ENCODE measurements at regions not wholly inside any gene's neighbourhood (a gene's known extent, or its start where the extent isn't known, plus 50 kb on each side); places are given as distances from the start of the nearest gene placed in this dataset.

DNA sequence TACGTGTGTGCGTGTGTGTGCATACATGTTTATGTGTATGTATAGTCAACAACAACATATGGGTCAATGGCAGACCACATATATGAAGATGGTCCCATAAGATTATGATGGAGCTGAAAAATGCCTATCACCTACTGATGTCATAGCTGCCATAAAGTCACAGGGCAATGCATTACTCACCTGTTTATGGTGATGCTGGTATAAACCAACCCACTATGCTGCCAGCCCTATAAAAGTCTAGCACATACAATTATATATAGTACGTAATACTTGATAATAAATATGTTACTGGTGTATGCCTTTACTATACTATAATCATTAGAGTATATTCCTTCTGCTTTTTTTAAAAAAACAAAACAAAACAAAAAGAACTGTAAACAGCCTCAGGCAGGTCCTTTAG lies 148.4 kb upstream of the ARID1B start:
- Histone ChIP-seq H3K4me1 (peaks cover 0 to 2% (median 1%) of the 10 kb centered on the region in 4 donors), H3K36me3 (no peaks in the 10 kb centered on the region), H3K27me3 (no peaks in the 10 kb centered on the region), H3K27ac (no peak overlapping the region), H3K9me3 (no peaks in the 10 kb centered on the region), H3K4me3 (no peak overlapping the region)
- ATAC-seq (ENCODE audit: low FRiP score in 2 of 2), result no peak
- no peak for DNase-seq
- TF ChIP-seq POLR2A (IDR thresholded peaks at IDR 0.05), result no peak
- TF ChIP-seq, protein P1, sequence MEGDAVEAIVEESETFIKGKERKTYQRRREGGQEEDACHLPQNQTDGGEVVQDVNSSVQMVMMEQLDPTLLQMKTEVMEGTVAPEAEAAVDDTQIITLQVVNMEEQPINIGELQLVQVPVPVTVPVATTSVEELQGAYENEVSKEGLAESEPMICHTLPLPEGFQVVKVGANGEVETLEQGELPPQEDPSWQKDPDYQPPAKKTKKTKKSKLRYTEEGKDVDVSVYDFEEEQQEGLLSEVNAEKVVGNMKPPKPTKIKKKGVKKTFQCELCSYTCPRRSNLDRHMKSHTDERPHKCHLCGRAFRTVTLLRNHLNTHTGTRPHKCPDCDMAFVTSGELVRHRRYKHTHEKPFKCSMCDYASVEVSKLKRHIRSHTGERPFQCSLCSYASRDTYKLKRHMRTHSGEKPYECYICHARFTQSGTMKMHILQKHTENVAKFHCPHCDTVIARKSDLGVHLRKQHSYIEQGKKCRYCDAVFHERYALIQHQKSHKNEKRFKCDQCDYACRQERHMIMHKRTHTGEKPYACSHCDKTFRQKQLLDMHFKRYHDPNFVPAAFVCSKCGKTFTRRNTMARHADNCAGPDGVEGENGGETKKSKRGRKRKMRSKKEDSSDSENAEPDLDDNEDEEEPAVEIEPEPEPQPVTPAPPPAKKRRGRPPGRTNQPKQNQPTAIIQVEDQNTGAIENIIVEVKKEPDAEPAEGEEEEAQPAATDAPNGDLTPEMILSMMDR (IDR thresholded peaks at IDR 0.05), result no peak
- TF ChIP-seq EP300 (IDR thresholded peaks at IDR 0.05), result no peak
- TF ChIP-seq POLR2AphosphoS5 (IDR thresholded peaks at IDR 0.05), result no peak
- 60 to 97% methylated on average over 3 of the region's 3 CpGs for WGBS, 2 donors

DNA sequence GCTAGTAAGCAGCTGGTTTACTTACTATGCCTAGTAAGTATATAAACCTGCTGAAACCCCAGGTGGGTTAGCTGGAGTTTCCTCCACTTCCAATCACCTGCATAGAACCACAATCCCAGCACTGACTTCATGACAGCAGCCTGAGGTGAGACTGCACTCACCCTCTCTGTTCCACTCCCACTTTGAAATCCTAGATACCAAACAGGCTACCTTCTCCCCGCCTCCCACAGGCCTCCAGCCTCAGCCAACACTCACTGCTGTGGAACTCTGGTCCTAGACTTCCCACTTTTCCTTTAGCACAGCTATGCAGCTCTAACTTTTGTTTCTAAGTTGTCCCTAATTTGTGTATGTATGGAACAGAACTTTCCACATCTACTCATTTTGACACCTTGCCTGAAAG lies 149.7 kb upstream of the ARID1B start:
- H3K36me3 ChIP-seq, result no peaks in the 10 kb centered on the region
- H3K4me1 ChIP-seq, result no peaks in the 10 kb centered on the region
- H3K27ac ChIP-seq, result no peak overlapping the region
- DNase-seq, result no peak
- TF ChIP-seq POLR2A (IDR thresholded peaks at IDR 0.05), result no peak
- TF ChIP-seq POLR2AphosphoS5 (IDR thresholded peaks at IDR 0.05), result no peak
- TF ChIP-seq, protein P1 (IDR thresholded peaks at IDR 0.05), result no peak
- no peak for TF ChIP-seq EP300 (IDR thresholded peaks at IDR 0.05)
- WGBS, 2 donors, result 91% methylated on average over 1 of the region's 1 CpG
- no peaks in the 10 kb centered on the region for H3K27me3 ChIP-seq
- ATAC-seq (ENCODE audit: low FRiP score in 2 of 2), result no peak
- no peak overlapping the region for H3K4me3 ChIP-seq
- H3K9me3 ChIP-seq, result no peaks in the 10 kb centered on the region

DNA sequence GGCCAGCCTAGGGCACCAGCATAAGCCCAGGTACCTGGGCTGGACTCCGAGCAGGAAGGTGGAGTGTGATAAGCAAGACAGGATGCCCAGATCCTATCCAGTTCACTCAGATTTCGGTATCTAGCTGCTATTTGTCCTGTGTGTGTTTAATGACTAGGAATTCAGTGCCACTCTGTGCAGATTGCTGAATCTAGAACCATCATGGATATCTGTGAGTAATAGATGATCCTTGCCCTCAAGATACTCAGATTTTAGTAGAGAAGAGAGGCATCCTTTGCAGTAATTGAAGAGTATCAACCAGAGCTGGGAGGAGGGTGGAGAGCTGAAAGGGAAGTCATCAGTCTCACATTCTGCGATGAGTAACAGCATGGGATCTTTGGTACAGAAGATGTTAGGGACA lies 155.0 kb upstream of the ARID1B start:
- H3K9me3 ChIP-seq, result no peaks in the 10 kb centered on the region
- no peak overlapping the region for H3K4me3 ChIP-seq
- DNase-seq (no peak), ATAC-seq (ENCODE audit: low FRiP score in 2 of 2) (no peak)
- no peak overlapping the region for H3K27ac ChIP-seq
- no peak for TF ChIP-seq POLR2A (IDR thresholded peaks at IDR 0.05)
- TF ChIP-seq, protein P1 (IDR thresholded peaks at IDR 0.05), result no peak
- no peak for TF ChIP-seq POLR2AphosphoS5 (IDR thresholded peaks at IDR 0.05)
- no peak for TF ChIP-seq EP300 (IDR thresholded peaks at IDR 0.05)
- H3K4me1 ChIP-seq, result peaks cover 5 to 12% (median 9%) of the 10 kb centered on the region in 4 donors
- no peaks in the 10 kb centered on the region for H3K27me3 ChIP-seq
- 52 to 82% methylated on average over 3 of the region's 3 CpGs for WGBS, 2 donors
- H3K36me3 ChIP-seq, result no peaks in the 10 kb centered on the region

DNA sequence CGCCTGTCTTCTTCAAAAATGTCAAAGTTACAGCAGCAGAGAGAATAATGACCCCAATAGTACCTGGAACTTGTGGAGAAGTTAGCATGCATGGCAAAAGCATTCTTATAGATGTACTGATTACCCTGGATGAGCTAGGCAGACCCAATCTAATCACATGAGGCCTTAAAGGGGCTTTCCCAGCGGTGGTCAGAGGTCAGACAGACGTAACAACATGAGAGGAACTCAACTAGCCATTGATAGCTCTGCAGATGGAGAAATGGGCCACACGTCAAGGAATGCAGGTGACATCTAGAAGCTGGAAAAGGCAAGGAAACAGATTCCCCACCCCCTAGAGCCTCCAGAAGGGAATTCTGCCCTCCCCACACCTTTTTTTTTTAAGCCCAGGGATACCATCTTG lies 156.8 kb upstream of the ARID1B start:
- TF ChIP-seq POLR2AphosphoS5 (IDR thresholded peaks at IDR 0.05) (no peak), POLR2A (IDR thresholded peaks at IDR 0.05) (no peak), EP300 (IDR thresholded peaks at IDR 0.05) (no peak)
- TF ChIP-seq, protein P1 (IDR thresholded peaks at IDR 0.05), result no peak
- Histone ChIP-seq H3K36me3 (no peaks in the 10 kb centered on the region), H3K4me1 (peaks cover 5 to 15% (median 12%) of the 10 kb centered on the region in 4 donors), H3K4me3 (no peak overlapping the region), H3K9me3 (no peaks in the 10 kb centered on the region), H3K27ac (no peak overlapping the region), H3K27me3 (no peaks in the 10 kb centered on the region)
- no peak for ATAC-seq (ENCODE audit: low FRiP score in 2 of 2)
- DNase-seq, result no peak
- 92 to 99% methylated on average over 4 of the region's 4 CpGs for WGBS, 2 donors

DNA sequence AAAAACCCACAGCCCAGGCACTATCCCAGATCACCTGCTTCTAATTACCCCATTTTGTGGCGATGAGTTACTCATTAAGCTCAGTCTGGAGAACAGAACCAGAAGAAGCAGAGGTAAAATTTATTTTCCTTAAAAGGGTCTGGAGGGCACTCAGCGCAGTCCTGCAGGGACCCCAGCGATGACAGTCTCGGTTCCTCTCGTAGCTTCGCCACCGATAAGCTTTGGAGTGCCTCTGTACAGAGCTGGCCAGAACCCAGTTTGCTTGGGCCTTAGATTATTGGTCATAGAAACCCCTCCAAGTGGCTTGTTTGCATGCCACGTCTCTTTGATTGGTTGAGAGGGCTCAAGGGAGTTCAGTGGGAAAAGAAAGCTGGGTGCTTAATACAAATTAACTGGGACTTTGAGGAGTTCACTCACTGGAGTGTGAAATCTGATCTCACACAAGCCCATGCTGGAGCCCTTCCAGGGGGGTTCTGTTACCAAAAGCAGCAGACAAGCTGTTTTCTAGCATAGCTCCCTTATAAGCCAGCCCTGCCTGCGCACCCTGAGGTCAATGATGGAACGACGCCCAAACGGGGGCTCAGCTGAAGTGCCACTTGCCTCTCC lies 158.5 kb upstream of the ARID1B start:
- DNase-seq, result peak in 1 of 2 donors; percentile 57
- TF ChIP-seq EP300 (IDR thresholded peaks at IDR 0.05) (no peak), POLR2A (IDR thresholded peaks at IDR 0.05) (no peak), POLR2AphosphoS5 (IDR thresholded peaks at IDR 0.05) (no peak)
- TF ChIP-seq, protein P1 (IDR thresholded peaks at IDR 0.05), result peak in 1 of 6 experiments; percentile 14

More for the DNA sequence above, 158.5 kb upstream of the ARID1B start:
- no peaks in the 10 kb centered on the region for H3K36me3 ChIP-seq
- H3K27me3 ChIP-seq, result no peaks in the 10 kb centered on the region
- H3K4me3 ChIP-seq, result peak overlapping the region in 3 of 4 donors; percentile 1 to 26 (median 20)
- H3K27ac ChIP-seq, result peak overlapping the region in 1 of 4 donors; percentile 7
- 44 to 63% methylated on average over 12 of the region's 12 CpGs for WGBS, 2 donors
- peaks cover 5 to 15% (median 12%) of the 10 kb centered on the region in 4 donors for H3K4me1 ChIP-seq
- H3K9me3 ChIP-seq, result peaks cover 0 to 3% (median 0%) of the 10 kb centered on the region in 4 donors
- peak; percentile 28 to 69 for ATAC-seq (ENCODE audit: low FRiP score in 2 of 2)

All from upper lobe of left lung (tissue), 6 donors.